B cell (primary cell): ENCODE measurements at regions not wholly inside any gene's neighbourhood (a gene's known extent, or its start where the extent isn't known, plus 50 kb on each side); places are given as distances from the start of the nearest gene placed in this dataset.

Experiments used
- ATAC-seq: fragments of 200-7000 bp; cut with Tn5 transposase; one replicate; pipeline ENCODE4 v1.10.0; 2021; ENCODE audit warnings: low read depth, mild to moderate bottlenecking, moderate number of reproducible peaks, moderate library complexity
- CTCF ChIA-PET: fragments of 350-600 bp; sonication (Branson Sonifier 250); formaldehyde crosslinking; loops from one replicate; lab custom pipeline; 2021; ENCODE audit warnings: antibody characterized with exemption, inconsistent platforms; lab: Charles Lee
- POLR2A ChIA-PET: fragments of 350-600 bp; sonication (Branson Sonifier 250); formaldehyde crosslinking; loops from one replicate; lab custom pipeline; 2021; ENCODE audit warnings: antibody characterized with exemption; lab: Charles Lee
- DNase-seq: peaks from one replicate; pipeline ENCODE4 v3.0.0; 2013
- H2AFZ ChIP-seq: 2 replicates; pipeline ENCODE4 v1.6.1; 2012; ENCODE audit warnings: mild to moderate bottlenecking, low read depth, low read length; ENCODE audit not compliant: insufficient read depth, poor library complexity, severe bottlenecking
- H3K27ac ChIP-seq, 2 donors: 1 replicate in 1 of 2; 2 replicates in 1 of 2; pipeline ENCODE4 v1.5.1; 2012 to 2013; ENCODE audit warnings: low read length in 2 of 2, mild to moderate bottlenecking in 2 of 2, moderate library complexity in 1 of 2
- H3K27me3 ChIP-seq, 4 experiments: fragments of 200-600 bp in 1 of 4; sonication (generic) in 1 of 4; replicated peaks in 1 of 4; 1 replicate in 2 of 4; 2 replicates in 2 of 4; pipeline versions ENCODE4 v1.6.1 to v1.7.0; 2013 to 2016; ENCODE audit warnings: low read length in 3 of 4, mild to moderate bottlenecking in 2 of 4, mixed read lengths in 1 of 4, moderate library complexity in 1 of 4; ENCODE audit not compliant: insufficient read depth in 4 of 4, control insufficient read depth in 3 of 4; ENCODE audit errors: control extremely low read depth in 1 of 4
- H3K36me3 ChIP-seq, 2 experiments: replicated peaks in 1 of 2; 1 replicate in 1 of 2; 2 replicates in 1 of 2; pipeline versions ENCODE4 v1.6.1 to v1.7.1; 2013; ENCODE audit warnings: low read length in 1 of 2; ENCODE audit not compliant: insufficient read depth in 2 of 2, control insufficient read depth in 1 of 2; ENCODE audit errors: control extremely low read depth in 1 of 2, extremely low read depth in 1 of 2
- H3K4me1 ChIP-seq, 2 donors: fragments of 200-600 bp in 1 of 2; sonication (generic) in 1 of 2; 1 replicate in 1 of 2; 2 replicates in 1 of 2; pipeline versions ENCODE4 v1.5.1 to v1.6.1; 2013 to 2017; ENCODE audit warnings: low read length in 2 of 2; ENCODE audit not compliant: control insufficient read depth in 2 of 2, insufficient read depth in 2 of 2
- H3K4me2 ChIP-seq: replicated peaks from 2 replicates; pipeline ENCODE3; 2012; ENCODE audit warnings: mild to moderate bottlenecking, low read depth, low read length; ENCODE audit not compliant: poor library complexity, severe bottlenecking
- H3K4me3 ChIP-seq, 5 experiments: fragments of 200-600 bp in 1 of 5; sonication (generic) in 1 of 5; 1 replicate in 3 of 5; 2 replicates in 2 of 5; pipeline versions ENCODE4 v1.5.1 to v1.7.0; 2011 to 2016; ENCODE audit warnings: low read length in 4 of 5, mild to moderate bottlenecking in 4 of 5, low read depth in 2 of 5, control low read depth in 1 of 5, moderate library complexity in 1 of 5; ENCODE audit not compliant: insufficient read depth in 1 of 5; ENCODE audit errors: control extremely low read depth in 1 of 5, extremely low read depth in 1 of 5
- H3K79me2 ChIP-seq: fragments of 200-600 bp; sonication (generic); one replicate; pipeline ENCODE4 v1.6.0; 2016; ENCODE audit warnings: low read length; ENCODE audit not compliant: control insufficient read depth, insufficient read depth
- H3K9ac ChIP-seq: fragments of 200-600 bp; sonication (generic); 2 replicates; pipeline ENCODE4 v1.6.1; 2017; ENCODE audit warnings: mild to moderate bottlenecking, low read length, moderate library complexity
- H3K9me3 ChIP-seq, 3 donors: one replicate each; pipeline versions ENCODE4 v1.6.1 to v1.7.1; 2013; ENCODE audit warnings: low read length in 2 of 3; ENCODE audit not compliant: control insufficient read depth in 2 of 3, insufficient read depth in 1 of 3; ENCODE audit errors: control extremely low read depth in 1 of 3
- H4K20me1 ChIP-seq: 2 replicates; pipeline ENCODE4 v1.6.0; 2012; ENCODE audit warnings: mild to moderate bottlenecking, low read length; ENCODE audit not compliant: insufficient read depth, control insufficient read depth, poor library complexity, severe bottlenecking
- H3K27ac Mint-ChIP-seq: one replicate; pipeline ENCODE4 v1.8.0; 2021; ENCODE audit warnings: mixed read lengths
- H3K27me3 Mint-ChIP-seq: one replicate; pipeline ENCODE4 v1.8.0; 2021; ENCODE audit warnings: mixed read lengths
- H3K4me1 Mint-ChIP-seq: one replicate; pipeline ENCODE4 v1.8.0; 2021; ENCODE audit warnings: mixed read lengths
- H3K4me3 Mint-ChIP-seq: one replicate; pipeline ENCODE4 v1.8.0; 2021; ENCODE audit warnings: mixed read lengths
- H3K9me3 Mint-ChIP-seq: one replicate; pipeline ENCODE4 v1.8.0; 2022; ENCODE audit warnings: mixed read lengths; ENCODE audit not compliant: insufficient read depth
- EZH2 ChIP-seq: IDR thresholded peaks from 2 replicates; pipeline ENCODE4 v1.6.1; 2012; ENCODE audit warnings: borderline replicate concordance, low read depth, mild to moderate bottlenecking, moderate library complexity, low read length; ENCODE audit not compliant: insufficient read depth, poor library complexity, severe bottlenecking
- WGBS: methylation state at CpG from one replicate; pipeline ENCODE4 v1.1.5; 2013; ENCODE audit warnings: missing lambda C conversion rate; ENCODE audit not compliant: insufficient coverage; 5-methylcytosine and 5-hydroxymethylcytosine counted together
- intact Hi-C: fragments of 100-400 bp; cut with micrococcal nuclease; formaldehyde crosslinking; loops from one replicate; pipeline ENCODE4 v1.10.0; 2022
- TF ChIP-seq, protein P1 (sequence below): fragments of 200-600 bp; IDR thresholded peaks from one replicate; pipeline ENCODE4 v1.8.0; 2022; ENCODE audit warnings: antibody characterized with exemption, mild to moderate bottlenecking

DNA sequence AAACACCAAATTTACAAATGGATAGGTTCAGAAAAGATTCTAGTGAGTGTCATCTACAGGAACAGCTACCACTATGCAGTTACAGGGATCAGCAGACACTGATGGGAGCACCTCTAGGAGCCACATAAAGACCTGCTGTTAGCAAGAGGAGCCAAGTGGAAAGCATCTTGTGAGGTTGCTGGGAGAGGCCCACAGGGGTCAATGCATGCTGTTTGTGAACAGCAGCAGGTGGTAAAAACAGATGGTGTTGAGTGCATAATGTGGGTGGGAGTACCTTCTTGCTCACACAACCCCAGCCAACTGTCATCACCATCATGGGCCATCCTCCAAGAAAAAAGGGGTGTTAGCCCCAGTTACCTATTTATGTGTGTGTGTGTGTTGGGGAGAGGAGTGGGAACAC is 215.2 kb upstream of the SSTR1 start:
- Histone ChIP-seq H3K9ac (no peak overlapping the region), H3K36me3 (no peaks in the 10 kb centered on the region), H3K27me3 (no peaks in the 10 kb centered on the region), H2AFZ (no peak overlapping the region), H3K4me3 (no peak overlapping the region), H4K20me1 (no peaks in the 10 kb centered on the region), H3K9me3 (no peaks in the 10 kb centered on the region), H3K4me2 (no peak overlapping the region), H3K4me1 (no peaks in the 10 kb centered on the region), H3K27ac (no peak overlapping the region), H3K79me2 (no peaks in the 10 kb centered on the region)
- Mint-ChIP-seq H3K4me1 (no peaks in the 10 kb centered on the region), H3K4me3 (no peak overlapping the region), H3K27me3 (no peaks in the 10 kb centered on the region), H3K27ac (no peak overlapping the region), H3K9me3 (no peaks in the 10 kb centered on the region)
- intact Hi-C loops, result no loop called here
- TF ChIP-seq, protein P1, sequence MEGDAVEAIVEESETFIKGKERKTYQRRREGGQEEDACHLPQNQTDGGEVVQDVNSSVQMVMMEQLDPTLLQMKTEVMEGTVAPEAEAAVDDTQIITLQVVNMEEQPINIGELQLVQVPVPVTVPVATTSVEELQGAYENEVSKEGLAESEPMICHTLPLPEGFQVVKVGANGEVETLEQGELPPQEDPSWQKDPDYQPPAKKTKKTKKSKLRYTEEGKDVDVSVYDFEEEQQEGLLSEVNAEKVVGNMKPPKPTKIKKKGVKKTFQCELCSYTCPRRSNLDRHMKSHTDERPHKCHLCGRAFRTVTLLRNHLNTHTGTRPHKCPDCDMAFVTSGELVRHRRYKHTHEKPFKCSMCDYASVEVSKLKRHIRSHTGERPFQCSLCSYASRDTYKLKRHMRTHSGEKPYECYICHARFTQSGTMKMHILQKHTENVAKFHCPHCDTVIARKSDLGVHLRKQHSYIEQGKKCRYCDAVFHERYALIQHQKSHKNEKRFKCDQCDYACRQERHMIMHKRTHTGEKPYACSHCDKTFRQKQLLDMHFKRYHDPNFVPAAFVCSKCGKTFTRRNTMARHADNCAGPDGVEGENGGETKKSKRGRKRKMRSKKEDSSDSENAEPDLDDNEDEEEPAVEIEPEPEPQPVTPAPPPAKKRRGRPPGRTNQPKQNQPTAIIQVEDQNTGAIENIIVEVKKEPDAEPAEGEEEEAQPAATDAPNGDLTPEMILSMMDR, result no peak
- TF ChIP-seq EZH2, result no peak
- ATAC-seq (no peak), DNase-seq (no peak)
- ChIA-PET POLR2A (no interaction called here), CTCF (no interaction called here)

DNA sequence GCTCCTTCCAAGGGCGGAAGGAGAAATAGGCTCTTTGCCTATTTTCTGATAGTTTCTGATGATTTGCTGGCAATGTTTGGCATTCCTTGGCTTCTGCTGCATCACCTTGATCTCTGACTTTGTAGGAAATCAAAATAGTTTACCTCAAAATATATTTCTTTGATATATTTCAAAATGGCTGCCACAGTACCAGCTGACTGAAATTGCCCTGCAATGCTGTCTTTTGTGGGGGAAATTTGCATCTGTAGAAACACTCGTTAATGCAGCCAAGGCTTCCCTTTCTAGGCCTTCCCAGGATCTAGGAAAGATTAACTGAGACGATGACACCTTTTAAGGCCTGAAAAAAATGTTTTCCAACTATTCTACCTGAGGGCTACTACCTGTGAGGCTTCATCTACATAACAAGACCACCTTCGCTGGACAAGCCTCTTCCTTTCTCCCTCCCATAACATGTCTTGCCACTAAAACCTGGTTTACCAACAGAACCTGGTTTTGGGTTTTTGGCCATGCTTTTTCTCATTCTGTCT is 212.8 kb upstream of the SSTR1 start:
- no peak overlapping the region for H3K4me3 ChIP-seq
- ATAC-seq (no peak), DNase-seq (no peak)
- H3K27me3 Mint-ChIP-seq, result no peaks in the 10 kb centered on the region
- H3K4me1 ChIP-seq, result no peaks in the 10 kb centered on the region
- intact Hi-C loops, result no loop called here
- H3K79me2 ChIP-seq, result no peaks in the 10 kb centered on the region
- H3K4me1 Mint-ChIP-seq, result no peaks in the 10 kb centered on the region
- ChIA-PET POLR2A (no interaction called here), CTCF (no interaction called here)
- H3K9me3 ChIP-seq, result no peaks in the 10 kb centered on the region
- no peak overlapping the region for H3K27ac ChIP-seq
- no peaks in the 10 kb centered on the region for H3K27me3 ChIP-seq
- no peaks in the 10 kb centered on the region for H3K36me3 ChIP-seq
- H3K4me2 ChIP-seq, result no peak overlapping the region
- H3K9ac ChIP-seq, result no peak overlapping the region
- TF ChIP-seq, protein P1, result no peak
- TF ChIP-seq EZH2, result no peak
- 100% methylated on average over 3 of the region's 4 CpGs for WGBS
- no peak overlapping the region for H3K27ac Mint-ChIP-seq
- no peak overlapping the region for H3K4me3 Mint-ChIP-seq
- H4K20me1 ChIP-seq, result no peaks in the 10 kb centered on the region
- no peak overlapping the region for H2AFZ ChIP-seq
- no peaks in the 10 kb centered on the region for H3K9me3 Mint-ChIP-seq
